ENCODE measurements at regions not wholly inside any gene's neighbourhood (a gene's known extent, or its start where the extent isn't known, plus 50 kb on each side); places are given as distances from the start of the nearest gene placed in this dataset.
A peak's percentile ranks its signal among the peaks of the same experiment; 100 is the strongest.

DNA sequence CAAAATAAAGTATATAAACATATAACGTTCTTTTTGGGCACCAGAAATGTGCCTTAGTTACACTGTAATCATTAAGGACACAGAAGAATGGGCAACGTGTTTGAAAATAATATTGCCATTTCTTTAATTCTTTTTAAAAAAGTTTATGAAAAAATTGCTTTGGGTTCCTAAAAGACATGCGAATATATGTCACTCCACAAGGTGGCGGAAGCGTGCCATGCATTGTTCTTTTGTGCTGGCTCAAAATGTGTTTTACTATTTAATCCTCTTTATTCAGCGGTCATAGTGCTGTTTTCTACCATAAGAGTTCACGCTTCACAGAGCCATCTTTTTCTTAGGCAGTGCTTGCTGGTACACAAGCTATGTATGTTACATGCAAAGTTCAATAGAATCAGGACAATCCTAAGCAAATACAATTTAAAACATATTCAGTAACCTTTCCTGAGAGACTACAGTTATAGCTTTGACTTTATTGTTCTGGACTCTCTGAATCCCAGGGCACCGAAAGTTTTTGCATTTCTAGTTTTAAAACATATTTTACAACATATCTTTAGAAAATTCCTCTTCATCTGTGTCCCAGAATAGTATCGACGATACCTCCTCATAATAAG lies 147.8 kb upstream of the ERBB4 start:
- peak; percentile 74 for DNase-seq

DNA sequence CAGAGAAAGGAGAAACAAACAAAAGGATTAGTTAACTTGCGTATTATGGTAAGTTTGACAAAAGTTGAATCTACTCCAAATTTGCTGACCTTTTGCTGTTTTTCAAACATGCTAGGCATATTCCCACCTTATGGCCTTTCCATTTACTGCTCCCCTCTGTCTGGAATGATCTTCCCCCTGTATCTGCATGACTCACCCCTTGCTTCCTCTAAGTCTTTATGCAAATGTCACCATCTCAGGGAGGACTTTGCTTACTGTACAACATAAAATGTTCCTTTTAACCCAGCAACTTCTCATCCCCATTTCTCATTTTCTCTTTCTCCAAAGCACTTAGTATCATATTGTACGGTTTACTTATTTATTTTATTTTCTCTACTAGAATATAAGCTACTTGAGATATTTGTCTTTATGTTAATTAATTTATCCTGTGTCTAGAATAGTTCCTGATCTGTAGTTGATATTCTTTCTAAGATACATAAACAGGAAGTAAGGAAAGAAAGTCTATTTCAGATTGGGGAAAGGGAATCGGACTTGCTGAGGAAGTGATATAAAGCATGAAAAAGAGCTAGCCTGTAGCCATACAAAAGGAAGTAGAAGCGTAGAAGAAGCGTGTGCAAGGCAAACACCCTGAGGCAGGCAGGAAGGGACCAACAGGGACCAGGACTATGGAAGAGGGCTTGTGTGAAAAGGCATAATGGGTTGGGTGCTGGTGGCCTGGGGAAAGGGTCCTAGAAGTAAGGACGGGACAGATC lies 144.9 kb upstream of the ERBB4 start:
- DNase-seq, result no peak

DNA sequence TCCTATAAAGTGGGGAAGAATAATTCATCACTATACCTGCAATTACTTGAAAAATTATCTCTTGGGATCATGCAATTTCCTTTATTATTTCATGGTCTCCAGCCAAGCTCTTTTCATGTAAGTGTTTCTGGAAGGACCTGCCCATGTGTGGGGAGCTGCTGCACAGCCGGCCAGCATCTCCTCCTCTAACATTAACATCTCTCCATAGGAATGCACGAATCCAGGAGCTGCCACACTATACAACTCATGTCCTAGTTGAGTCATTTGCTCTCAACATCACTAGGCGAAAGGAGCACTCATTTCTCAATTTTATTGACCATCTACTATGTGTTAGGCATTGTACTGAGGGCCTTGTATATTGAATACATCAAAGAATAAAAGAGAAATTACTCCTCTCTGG lies 144.3 kb upstream of the ERBB4 start:
- DNase-seq, result no peak

DNA sequence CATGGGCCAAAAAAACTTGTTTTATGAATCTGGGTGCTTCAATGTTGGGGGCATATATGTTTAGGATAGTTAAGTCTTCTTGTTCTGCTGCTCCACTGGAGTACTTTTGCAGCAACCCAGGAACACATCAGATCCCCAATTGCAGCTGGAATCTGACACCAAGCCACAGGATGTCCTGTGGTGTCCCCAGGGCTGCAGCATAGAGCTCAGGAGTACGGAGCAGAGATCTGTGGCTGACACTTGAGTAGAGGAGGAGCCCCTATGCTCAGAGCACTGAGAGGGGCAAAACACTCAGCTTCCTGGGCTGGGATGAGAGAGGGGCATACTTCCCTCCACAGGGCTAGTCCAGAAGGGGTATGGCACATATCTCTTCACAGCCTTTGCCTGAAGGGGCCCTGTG lies 138.9 kb upstream of the ERBB4 start:
- DNase-seq, result no peak

DNA sequence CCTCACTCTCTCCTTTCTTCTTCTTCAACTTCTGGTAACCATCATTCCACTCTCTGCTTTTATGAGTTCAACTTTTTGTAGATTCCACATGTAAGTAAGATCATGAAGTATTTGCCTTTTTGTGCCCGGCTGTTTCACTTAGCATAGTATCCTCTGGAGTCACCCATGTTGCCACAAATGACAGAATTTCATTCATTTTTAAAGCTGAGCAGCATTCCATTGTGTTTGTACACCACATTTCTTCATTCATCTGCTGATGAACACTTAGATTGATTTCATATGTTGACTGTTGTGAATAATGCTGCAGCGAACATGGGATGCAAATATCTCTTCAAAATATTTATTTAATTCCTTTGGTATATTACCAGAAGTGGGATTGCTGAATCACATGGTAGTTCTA lies 133.6 kb upstream of the ERBB4 start:
- DNase-seq, result no peak

DNA sequence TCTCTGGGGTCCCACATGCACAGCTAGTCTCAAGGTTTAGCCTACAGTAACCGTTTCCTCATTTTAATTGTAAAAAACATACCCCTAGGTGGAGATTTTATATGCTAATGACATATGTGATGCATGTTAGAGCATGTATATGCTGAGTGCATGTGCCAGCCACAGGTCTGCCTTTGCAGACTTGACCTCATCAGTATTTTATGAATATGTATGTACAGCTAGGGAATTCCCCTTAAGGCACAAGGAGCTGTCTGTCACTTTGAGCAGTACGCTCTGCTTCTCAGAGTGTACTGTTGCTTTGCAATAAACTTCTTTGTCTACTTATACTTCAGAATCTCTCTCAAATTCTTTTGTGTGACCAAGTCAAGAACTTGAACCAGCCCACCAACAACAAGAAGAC lies 131.2 kb upstream of the ERBB4 start:
- no peak for DNase-seq

DNA sequence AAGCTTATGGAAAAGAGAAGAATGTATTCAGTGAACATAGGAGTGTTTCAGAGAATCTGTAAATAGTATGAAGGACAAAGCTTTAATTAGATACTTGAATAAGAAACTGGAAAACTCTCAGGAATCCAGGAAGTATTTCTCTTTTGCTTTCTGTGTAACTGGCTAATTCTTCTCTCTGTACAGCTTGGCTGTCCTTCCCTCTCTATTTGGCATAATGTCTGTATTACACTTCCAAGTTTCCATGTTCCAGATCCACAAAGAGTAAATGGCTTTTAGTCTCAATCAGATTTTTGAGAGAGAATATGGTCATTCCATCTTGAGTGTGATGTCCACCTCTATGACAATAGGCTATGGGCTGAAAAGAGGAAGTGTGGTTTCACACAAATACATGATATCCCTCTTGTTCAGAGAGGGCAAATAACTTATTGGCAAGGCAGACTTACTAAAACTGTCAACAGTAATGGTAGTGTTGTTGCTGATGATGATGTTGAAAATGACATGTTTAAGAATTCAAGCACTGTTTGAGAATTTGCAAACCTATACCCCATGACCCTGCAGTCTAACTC lies 129.2 kb upstream of the ERBB4 start:
- no peak for DNase-seq

DNA sequence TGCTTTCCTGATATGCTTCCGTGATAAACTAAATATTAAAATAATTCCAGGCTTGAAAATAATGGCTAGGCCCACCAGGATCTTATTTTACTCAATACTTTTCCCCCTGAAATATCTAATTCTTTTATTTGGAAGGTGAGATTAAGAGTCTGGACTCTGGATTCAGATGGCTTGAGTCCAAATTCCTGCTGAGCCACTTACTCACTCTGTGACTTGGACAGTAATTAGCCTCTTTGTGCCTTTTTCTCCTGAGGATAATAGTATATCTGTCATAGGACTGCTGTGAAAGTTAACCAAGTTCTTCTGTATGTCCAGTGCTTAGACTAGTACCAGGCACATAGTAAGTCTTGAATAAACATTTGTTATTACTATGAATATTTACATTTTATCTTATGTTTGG lies 127.3 kb upstream of the ERBB4 start:
- DNase-seq, result no peak

DNA sequence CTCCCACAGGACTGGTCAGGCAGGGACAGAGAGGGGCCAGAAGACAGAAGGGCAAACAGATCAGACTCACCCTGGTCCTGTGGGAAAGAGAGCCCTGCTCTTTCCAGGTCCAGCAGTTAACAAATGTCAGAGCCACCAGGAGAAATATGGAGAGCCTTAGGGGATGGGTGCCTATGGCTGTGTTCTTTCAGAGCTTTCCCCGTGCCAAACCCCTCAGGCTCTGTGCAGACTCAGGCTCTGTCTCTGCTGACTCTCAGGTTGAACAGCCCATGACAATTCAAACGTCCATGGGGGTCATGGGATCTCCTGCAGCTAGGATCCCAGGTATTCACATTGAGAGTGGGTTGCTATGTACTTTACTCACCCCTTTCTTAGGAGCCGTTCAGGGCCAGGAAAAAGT lies 120.8 kb upstream of the ERBB4 start:
- DNase-seq, result no peak

DNA sequence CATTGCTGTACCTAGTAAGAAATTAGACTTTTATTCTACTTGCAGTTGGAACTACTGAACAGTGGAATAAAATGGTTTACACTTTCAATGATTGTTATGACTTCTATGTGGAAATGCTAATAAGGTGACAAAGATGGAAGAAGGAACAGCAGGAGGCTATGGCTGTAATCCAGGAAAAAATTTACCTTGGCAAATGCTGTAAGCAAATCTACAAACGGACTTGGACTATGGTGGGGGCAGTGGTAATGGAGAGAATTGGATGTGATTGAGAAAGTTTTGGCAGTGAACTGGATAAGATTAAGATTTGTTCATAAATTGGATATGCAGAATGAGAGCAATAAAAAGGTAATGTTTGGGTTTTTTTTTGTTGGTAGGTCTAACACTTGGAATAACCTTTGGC lies 111.0 kb upstream of the ERBB4 start:
- no peak for DNase-seq

DNA sequence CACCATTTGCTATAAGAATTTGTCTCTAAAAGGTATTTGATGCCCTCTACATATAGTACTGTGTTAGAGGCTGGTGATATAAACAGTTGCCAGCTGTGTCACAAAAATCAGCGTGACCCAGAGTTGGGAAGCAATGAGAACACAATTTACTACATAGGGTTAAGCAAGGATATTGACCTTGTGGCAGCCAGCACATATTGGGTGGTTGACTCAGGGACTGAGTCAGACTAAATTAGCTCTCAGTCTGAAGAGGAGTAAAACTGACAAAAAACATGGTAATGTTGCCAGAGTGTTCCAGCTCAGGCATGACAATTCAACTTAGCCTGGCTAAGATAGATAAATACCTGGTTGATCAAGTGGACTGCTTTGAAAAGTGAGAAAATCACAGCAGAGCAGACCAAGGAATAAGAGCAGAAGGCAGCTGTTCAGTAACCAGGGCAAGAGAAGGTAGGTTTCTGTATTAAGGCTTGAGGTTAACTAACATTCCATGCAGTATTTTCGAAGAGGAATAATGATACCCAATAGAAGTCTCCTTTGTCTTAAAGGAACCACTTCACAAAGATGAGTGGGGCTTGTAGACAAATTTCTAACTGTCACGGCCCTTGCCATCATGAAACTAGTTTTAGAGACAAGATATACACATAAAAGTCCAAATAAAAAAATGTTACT lies 108.2 kb upstream of the ERBB4 start:
- DNase-seq, result no peak

DNA sequence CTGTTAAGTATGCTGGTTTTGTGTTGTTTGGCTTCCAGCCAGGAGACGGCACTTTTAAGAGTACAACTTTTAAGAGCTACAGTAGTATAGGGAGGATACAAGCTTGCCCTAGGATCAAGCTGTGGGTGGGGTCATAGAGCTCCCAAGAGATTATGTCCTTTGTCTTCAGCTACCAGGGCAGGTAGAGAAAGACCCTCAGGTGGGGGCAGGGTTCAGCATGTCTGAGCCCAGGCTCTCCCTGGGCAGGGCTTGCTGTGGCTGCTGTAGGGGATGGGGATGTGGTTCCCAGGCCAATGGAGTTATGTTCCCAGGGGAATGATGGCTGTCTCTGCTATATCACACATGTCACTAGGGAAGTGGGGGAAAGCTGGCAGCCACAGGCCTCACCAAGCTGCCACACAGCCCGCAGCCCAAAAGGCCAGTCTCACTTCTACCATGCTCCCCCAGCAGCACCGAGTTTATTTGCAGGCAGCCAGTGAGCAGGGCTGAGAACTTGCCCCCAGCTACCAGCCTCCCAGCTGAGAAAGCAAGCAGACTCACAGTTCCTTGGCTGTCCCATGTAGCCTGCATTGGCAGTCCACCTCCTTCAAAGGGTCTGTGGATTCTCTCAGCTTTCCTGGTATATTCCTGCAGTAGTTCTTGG lies 105.7 kb upstream of the ERBB4 start:
- DNase-seq, result no peak

DNA sequence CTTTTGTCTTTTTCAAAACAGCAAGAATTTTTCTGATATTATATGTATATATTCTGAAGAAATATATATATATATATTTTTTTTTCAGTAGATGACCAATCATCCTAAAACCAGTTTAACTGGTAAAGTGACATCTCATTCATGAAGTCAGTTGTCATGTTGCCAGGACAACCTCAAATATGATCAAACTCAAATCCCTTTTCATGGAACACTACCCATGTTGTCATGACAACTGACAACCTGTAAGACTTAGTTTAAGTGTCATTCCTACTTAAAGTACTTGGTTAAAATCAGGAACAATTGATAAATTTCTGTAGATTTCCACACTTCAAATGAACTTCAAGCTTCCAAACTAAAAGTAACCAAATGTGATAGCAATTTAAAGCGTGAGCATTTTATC lies 101.8 kb upstream of the ERBB4 start:
- no peak for DNase-seq

DNA sequence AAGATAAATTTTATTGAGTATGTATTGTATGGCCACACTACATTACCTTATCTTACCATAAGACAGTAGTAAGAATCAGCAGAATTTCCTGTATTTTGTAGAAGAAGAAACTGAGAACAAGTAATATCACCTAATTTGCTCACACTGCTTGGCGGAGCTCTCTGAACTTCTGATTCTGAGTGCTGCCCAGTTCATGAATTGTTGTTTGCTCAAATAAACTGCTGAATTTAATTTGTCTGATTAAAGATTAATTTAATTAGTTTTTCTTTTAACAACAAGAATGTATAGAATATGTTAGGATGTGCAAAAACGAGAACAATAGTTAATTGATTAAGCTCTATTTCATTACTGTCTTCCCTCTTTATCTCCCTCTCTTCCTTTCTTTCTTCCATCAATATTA lies 100.1 kb upstream of the ERBB4 start:
- DNase-seq, result no peak

DNA sequence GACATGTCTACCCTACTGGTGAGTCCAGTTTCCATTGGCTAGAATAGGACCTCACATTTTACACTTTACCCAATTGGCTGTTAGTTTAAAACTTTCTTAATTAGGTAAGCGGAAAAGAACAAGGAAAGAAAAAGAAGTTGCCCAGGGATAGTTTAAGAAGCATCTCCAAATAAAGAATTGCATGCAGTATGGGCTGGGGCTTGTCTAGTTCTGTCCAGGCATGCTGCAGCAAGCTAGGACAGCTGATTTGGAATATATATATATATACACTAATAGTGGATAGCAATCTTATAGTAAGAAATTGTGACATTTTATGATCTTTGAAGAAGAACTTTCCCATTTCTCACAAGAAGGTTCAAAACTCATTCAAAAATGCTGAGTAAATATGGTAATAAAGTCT lies 90.0 kb upstream of the ERBB4 start:
- no peak for DNase-seq

DNA sequence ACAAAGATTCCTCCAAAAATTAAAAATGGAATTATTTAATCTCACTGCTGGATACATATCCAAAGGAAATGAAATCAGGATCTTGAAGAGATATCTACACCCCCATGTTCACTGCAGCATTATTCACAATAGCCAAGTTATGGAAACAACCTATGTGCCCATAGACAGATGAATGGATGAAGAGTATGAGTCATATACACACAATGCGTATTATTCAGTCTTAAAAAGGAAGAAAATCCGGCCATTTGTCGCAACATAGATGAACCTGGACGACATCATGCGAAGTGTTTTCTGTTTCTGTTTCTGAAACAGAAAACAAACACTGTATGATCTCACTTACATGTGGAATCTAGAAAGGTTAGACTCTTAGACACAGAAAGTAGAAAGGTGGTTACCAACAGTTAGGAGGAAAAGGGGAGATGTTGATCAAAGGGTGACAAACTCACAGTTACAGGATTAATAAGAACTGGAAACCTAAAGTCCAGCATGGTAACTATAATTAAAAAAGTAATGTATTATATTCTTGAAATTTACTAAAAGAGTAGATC lies 87.8 kb upstream of the ERBB4 start:
- no peak for DNase-seq

DNA sequence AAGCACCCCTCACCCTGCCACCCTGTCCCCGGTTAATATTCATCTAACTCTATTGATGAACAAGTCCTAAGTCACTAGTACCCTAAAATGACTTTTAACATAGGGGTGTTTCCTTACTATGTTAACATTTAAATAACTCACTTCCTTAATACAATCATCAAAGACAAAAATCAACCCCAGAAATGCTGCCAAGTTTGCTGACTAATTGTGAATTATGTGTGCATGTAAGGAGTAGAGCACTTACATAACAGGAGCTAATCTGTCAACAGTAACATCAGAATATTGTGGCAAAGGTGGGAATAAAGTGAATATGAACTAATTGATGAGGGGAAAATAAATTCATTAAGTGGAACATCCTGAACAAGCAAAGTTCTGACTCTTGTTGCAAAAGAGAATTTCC lies 81.4 kb upstream of the ERBB4 start:
- DNase-seq, result no peak

DNA sequence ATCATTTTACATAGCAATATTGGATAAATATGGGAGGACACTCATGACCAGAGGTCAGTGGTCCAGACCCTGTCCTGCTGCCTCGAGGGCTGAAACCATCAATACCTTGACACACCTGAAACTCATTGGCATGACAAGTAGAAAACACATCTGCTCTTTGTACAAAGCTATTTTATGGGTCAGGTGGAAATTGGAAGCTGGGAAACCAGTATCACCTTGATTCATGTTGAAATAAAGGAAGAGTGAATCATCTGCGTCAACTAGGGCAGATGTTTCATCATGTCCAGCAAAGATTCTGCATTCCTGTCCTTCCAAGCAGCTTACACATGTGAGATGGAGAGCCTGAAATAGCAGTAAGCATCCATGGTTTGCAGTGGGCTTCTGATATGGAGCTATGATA lies 80.0 kb upstream of the ERBB4 start:
- no peak for DNase-seq

DNA sequence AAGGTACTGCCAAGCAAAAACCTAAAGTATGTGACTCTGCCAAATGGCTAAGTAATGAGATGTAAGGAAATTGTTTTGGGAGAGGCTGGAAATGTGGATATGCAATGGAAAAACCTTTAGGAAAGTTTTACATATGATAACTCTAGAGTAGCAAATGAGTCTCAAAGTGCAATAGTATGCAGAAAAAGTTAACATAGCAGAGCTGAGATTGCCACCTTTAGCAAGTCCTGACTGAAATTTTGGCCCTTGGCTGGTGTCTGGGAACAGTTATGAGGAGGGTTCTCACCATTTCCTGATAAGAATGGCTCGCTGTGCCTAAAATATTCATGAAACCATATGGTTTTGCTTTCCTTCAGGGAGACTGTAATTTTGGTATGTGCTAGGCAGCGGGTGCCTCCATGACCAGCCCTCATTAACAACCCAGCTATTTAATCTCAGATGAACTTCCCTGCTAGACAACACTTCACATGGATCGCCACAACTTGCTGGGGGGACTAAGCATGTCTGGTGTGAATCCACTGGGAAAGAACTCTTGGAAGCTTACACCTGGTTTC lies 72.3 kb upstream of the ERBB4 start:
- no peak for DNase-seq

DNA sequence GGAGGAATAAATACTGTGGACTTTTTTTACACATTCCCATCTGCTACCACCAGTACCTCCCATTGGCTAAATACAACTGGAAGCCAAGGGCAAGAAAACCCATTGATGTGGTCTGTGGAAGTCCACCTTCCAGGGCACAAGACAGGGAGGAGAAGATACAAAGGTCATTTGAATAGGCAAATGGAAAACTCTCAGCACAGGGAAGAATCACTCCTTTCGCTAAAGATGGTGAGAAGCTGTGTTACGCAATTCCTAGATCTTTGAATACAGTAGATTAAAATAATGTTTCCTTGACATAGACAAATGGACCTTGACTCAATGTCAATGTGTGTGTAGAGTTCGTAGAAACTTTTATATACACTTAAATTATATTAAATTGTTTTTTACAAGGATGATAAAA lies 70.9 kb upstream of the ERBB4 start:
- DNase-seq, result no peak

DNA sequence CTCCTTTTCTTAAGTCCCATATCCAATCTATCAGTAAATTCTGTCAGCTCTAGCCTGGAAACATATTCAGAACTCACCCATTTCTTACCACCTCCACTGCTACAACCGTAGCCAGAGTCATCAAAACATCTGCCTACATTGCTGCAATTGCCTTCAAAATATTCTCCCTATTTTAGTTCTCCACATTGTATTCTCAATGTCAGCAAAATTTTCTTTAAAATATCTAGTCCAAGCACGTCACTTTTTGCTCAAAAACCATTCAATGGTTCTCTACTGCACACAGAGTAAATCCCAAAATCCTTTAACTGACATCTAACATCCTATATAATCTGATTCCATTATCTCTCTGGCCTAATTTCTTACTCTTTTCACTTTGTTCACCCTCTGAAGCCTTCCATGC lies 68.5 kb upstream of the ERBB4 start:
- no peak for DNase-seq

DNA sequence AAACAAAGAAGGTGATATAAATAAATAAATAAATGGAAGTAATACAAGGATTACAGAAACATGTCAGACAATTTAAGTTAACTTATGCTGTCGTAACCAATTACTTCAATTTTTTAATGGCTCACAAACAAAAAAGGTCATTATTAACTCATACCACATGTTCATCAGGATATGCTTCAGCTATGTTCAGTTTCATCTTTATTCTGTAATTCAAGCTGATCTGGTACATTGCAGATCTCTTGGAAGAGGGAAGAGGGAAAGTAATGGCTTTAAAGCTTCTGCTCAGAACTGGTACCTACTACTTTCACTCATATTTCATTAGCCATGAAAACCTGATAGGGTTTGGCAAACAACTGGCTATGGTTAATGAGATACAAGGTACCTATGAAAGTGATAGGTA lies 67.6 kb upstream of the ERBB4 start:
- DNase-seq, result no peak

DNA sequence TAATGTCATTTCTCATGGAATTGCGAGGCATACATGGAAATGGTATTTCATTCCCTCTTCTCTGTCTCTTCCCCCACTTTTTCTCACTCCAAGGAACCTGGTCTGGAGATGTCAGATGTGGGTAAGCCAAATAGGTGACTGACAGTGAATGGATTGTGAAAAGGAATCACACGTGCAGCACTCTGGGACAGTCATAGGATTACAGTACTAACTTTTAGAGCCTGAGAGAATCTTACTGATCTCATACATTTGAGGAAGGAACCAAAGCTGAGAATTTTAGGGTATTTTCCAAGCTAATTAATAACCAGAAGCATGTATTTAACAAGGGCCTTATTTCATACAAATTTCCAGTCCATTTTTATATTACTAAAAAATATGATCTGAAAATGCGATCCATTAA lies 58.1 kb upstream of the ERBB4 start:
- DNase-seq, result no peak

Measured in activated CD8-positive, alpha-beta memory T cell treated with anti-CD3 and anti-CD28 coated beads, Interleukin-2, amount 50 U/mL, for 48 hours (primary cell).